WI38 (cell line): ENCODE measurements at regions not wholly inside any gene's neighbourhood (a gene's known extent, or its start where the extent isn't known, plus 50 kb on each side); places are given as distances from the start of the nearest gene placed in this dataset.

Experiments used
- H3K4me3 ChIP-seq: 2 replicates; pipeline ENCODE4 v1.5.1; 2011; ENCODE audit warnings: low read depth, mild to moderate bottlenecking, control low read depth, low read length
- CTCF ChIP-seq: IDR thresholded peaks from 2 replicates; pipeline ENCODE4 v1.5.1; 2012; ENCODE audit warnings: low read depth, mild to moderate bottlenecking, control low read depth, low read length

GRCh38 chr1:57983441-57983840, 559.6 kb upstream of the DAB1 start:
- H3K4me3 ChIP-seq = no peak overlapping the region
- no peak for TF ChIP-seq CTCF

GRCh38 chr1:57982852-57983251, 559.0 kb upstream of the DAB1 start:
- no peak overlapping the region for H3K4me3 ChIP-seq
- TF ChIP-seq CTCF = no peak

GRCh38 chr1:57976216-57976615, 552.4 kb upstream of the DAB1 start:
- TF ChIP-seq CTCF = no peak
- H3K4me3 ChIP-seq = no peak overlapping the region

GRCh38 chr1:57968321-57968720, 544.5 kb upstream of the DAB1 start:
- H3K4me3 ChIP-seq = no peak overlapping the region
- TF ChIP-seq CTCF = no peak

GRCh38 chr1:57966751-57967406, 543.0 kb upstream of the DAB1 start:
- no peak for TF ChIP-seq CTCF
- no peak overlapping the region for H3K4me3 ChIP-seq

- no peak overlapping the region for H3K4me3 ChIP-seq
- no peak for TF ChIP-seq CTCF
Observed at GRCh38 chr1:57966340-57966739, 542.5 kb upstream of the DAB1 start.

- no peak overlapping the region for H3K4me3 ChIP-seq
- TF ChIP-seq CTCF = no peak
Observed at GRCh38 chr1:57963581-57963980, 539.7 kb upstream of the DAB1 start.
